Activated naive CD4-positive, alpha-beta T cell treated with anti-CD3 and anti-CD28 coated beads for 36 hours (primary cell): ENCODE measurements at regions not wholly inside any gene's neighbourhood (a gene's known extent, or its start where the extent isn't known, plus 50 kb on each side); places are given as distances from the start of the nearest gene placed in this dataset.
"Not testable (repeated sequence)": the region's sequence is repeated elsewhere in the genome, so short reads cannot be mapped to it uniquely, and the experiment has no call there.

Experiments used
- CTCF ChIA-PET: fragments of 350-600 bp; sonication (Branson Sonifier 250); formaldehyde crosslinking; loops from one replicate; lab custom pipeline; 2021; ENCODE audit warnings: antibody characterized with exemption; lab: Charles Lee
- DNase-seq: peaks from one replicate; pipeline ENCODE4 v3.0.0-alpha.2; 2020
- H3K27ac Mint-ChIP-seq: one replicate; pipeline ENCODE4 v1.8.0; 2021; ENCODE audit warnings: mild to moderate bottlenecking, mixed read lengths
- H3K27me3 Mint-ChIP-seq: one replicate; pipeline ENCODE4 v1.8.0; 2021; ENCODE audit warnings: low read depth, mixed read lengths
- H3K36me3 Mint-ChIP-seq: one replicate; pipeline ENCODE4 v1.8.0; 2021; ENCODE audit warnings: low read depth, mixed read lengths
- H3K4me1 Mint-ChIP-seq: one replicate; pipeline ENCODE4 v1.8.0; 2021; ENCODE audit warnings: low read depth, mixed read lengths
- H3K4me3 Mint-ChIP-seq: one replicate; pipeline ENCODE4 v1.8.0; 2021; ENCODE audit warnings: mild to moderate bottlenecking, moderate library complexity, mixed read lengths
- H3K9me3 Mint-ChIP-seq: one replicate; pipeline ENCODE4 v1.8.0; 2021; ENCODE audit warnings: mixed read lengths
- intact Hi-C: fragments of 100-400 bp; cut with micrococcal nuclease; formaldehyde crosslinking; loops from one replicate; pipeline ENCODE4 v1.15.1; 2023

- no peak overlapping the region for H3K27ac Mint-ChIP-seq
- no peaks in the 10 kb centered on the region for H3K9me3 Mint-ChIP-seq
- H3K4me3 Mint-ChIP-seq = no peak overlapping the region
- no peak for DNase-seq
- H3K27me3 Mint-ChIP-seq = peaks cover 5% of the 10 kb centered on the region
- no peaks in the 10 kb centered on the region for H3K4me1 Mint-ChIP-seq
- CTCF ChIA-PET = no interaction called here
- no peaks in the 10 kb centered on the region for H3K36me3 Mint-ChIP-seq
- intact Hi-C loops = loop anchor here (1.0 kb wide), 1 partner anchor 232 kb away; no protein-coding TSS in a partner anchor
These were observed 218.4 kb downstream of the ADAMTS15 start for GRCh38 chr11:130666781-130667251.

GRCh38 chr11:130668751-130669150, 220.3 kb downstream of the ADAMTS15 start:
- DNase-seq = no peak
- H3K4me3 Mint-ChIP-seq = no peak overlapping the region
- no peaks in the 10 kb centered on the region for H3K4me1 Mint-ChIP-seq
- peaks cover 5% of the 10 kb centered on the region for H3K27me3 Mint-ChIP-seq
- intact Hi-C loops = no loop called here
- no peaks in the 10 kb centered on the region for H3K9me3 Mint-ChIP-seq
- no peaks in the 10 kb centered on the region for H3K36me3 Mint-ChIP-seq
- CTCF ChIA-PET = no interaction called here
- no peak overlapping the region for H3K27ac Mint-ChIP-seq

- intact Hi-C loops = no loop called here
- CTCF ChIA-PET = no interaction called here
- no peaks in the 10 kb centered on the region for H3K9me3 Mint-ChIP-seq
- H3K27ac Mint-ChIP-seq = no peak overlapping the region
- no peak for DNase-seq
- no peak overlapping the region for H3K4me3 Mint-ChIP-seq
- no peaks in the 10 kb centered on the region for H3K4me1 Mint-ChIP-seq
- H3K36me3 Mint-ChIP-seq = no peaks in the 10 kb centered on the region
- H3K27me3 Mint-ChIP-seq = peaks cover 5% of the 10 kb centered on the region
These were observed 221.8 kb downstream of the ADAMTS15 start for GRCh38 chr11:130670200-130670599.

GRCh38 chr11:130671801-130672700, 223.6 kb downstream of the ADAMTS15 start:
- CTCF ChIA-PET = interaction anchor here (0.7 kb wide), 1 partner anchor 237 kb away, joined by 4 read pairs; no protein-coding TSS in a partner anchor
- no peaks in the 10 kb centered on the region for H3K9me3 Mint-ChIP-seq
- no peaks in the 10 kb centered on the region for H3K4me1 Mint-ChIP-seq
- H3K27ac Mint-ChIP-seq = no peak overlapping the region
- intact Hi-C loops = no loop called here
- H3K36me3 Mint-ChIP-seq = no peaks in the 10 kb centered on the region
- no peak overlapping the region for H3K4me3 Mint-ChIP-seq
- DNase-seq = no peak
- H3K27me3 Mint-ChIP-seq = peaks cover 11% of the 10 kb centered on the region

- Mint-ChIP-seq H3K36me3 (no peaks in the 10 kb centered on the region), H3K27me3 (peaks cover 11% of the 10 kb centered on the region), H3K27ac (no peak overlapping the region), H3K4me3 (no peak overlapping the region), H3K9me3 (no peaks in the 10 kb centered on the region), H3K4me1 (no peaks in the 10 kb centered on the region)
- no peak for DNase-seq
- intact Hi-C loops = no loop called here
- CTCF ChIA-PET = no interaction called here
These were observed 224.5 kb downstream of the ADAMTS15 start for GRCh38 chr11:130672911-130673310.

- H3K9me3 Mint-ChIP-seq = peaks cover 6% of the 10 kb centered on the region
- H3K27me3 Mint-ChIP-seq = peaks cover 6% of the 10 kb centered on the region
- no peak for DNase-seq
- CTCF ChIA-PET = interaction anchor here (1.9 kb wide), 1 partner anchor 189 kb away, joined by 6 read pairs; no protein-coding TSS in a partner anchor
- no peaks in the 10 kb centered on the region for H3K36me3 Mint-ChIP-seq
- H3K27ac Mint-ChIP-seq = no peak overlapping the region
- H3K4me3 Mint-ChIP-seq = no peak overlapping the region
- intact Hi-C loops = no loop called here
- H3K4me1 Mint-ChIP-seq = no peaks in the 10 kb centered on the region
These were observed 225.3 kb downstream of the ADAMTS15 start for GRCh38 chr11:130673698-130674097.

GRCh38 chr11:130674686-130675308, 226.4 kb downstream of the ADAMTS15 start:
- no peaks in the 10 kb centered on the region for H3K4me1 Mint-ChIP-seq
- peaks cover 6% of the 10 kb centered on the region for H3K27me3 Mint-ChIP-seq
- no peak overlapping the region for H3K27ac Mint-ChIP-seq
- intact Hi-C loops = no loop called here
- peaks cover 16% of the 10 kb centered on the region for H3K9me3 Mint-ChIP-seq
- H3K36me3 Mint-ChIP-seq = peaks cover 2% of the 10 kb centered on the region
- no peak overlapping the region for H3K4me3 Mint-ChIP-seq
- no peak for DNase-seq
- CTCF ChIA-PET = interaction anchor here (0.6 to 1.9 kb wide), 2 partner anchors 187 to 1386 kb away, joined by 3 to 6 read pairs; no protein-coding TSS in a partner anchor

- intact Hi-C loops = no loop called here
- Mint-ChIP-seq H3K9me3 (peaks cover 17% of the 10 kb centered on the region), H3K27me3 (peaks cover 6% of the 10 kb centered on the region), H3K4me3 (no peak overlapping the region), H3K4me1 (no peaks in the 10 kb centered on the region), H3K36me3 (peaks cover 2% of the 10 kb centered on the region), H3K27ac (no peak overlapping the region)
- CTCF ChIA-PET = interaction anchor here (1.9 kb wide), 1 partner anchor 187 kb away, joined by 6 read pairs; no protein-coding TSS in a partner anchor
- no peak for DNase-seq
These were observed 227.0 kb downstream of the ADAMTS15 start for GRCh38 chr11:130675371-130675821.

- H3K9me3 Mint-ChIP-seq = peaks cover 21% of the 10 kb centered on the region
- H3K36me3 Mint-ChIP-seq = peaks cover 2% of the 10 kb centered on the region
- peaks cover 6% of the 10 kb centered on the region for H3K27me3 Mint-ChIP-seq
- CTCF ChIA-PET = no interaction called here
- no peak overlapping the region for H3K4me3 Mint-ChIP-seq
- intact Hi-C loops = no loop called here
- no peak for DNase-seq
- no peak overlapping the region for H3K27ac Mint-ChIP-seq
- H3K4me1 Mint-ChIP-seq = no peaks in the 10 kb centered on the region
These were observed 227.5 kb downstream of the ADAMTS15 start for GRCh38 chr11:130675917-130676316.

- no peak overlapping the region for H3K4me3 Mint-ChIP-seq
- intact Hi-C loops = no loop called here
- peaks cover 2% of the 10 kb centered on the region for H3K36me3 Mint-ChIP-seq
- CTCF ChIA-PET = no interaction called here
- peaks cover 12% of the 10 kb centered on the region for H3K27me3 Mint-ChIP-seq
- H3K9me3 Mint-ChIP-seq = peaks cover 27% of the 10 kb centered on the region
- DNase-seq = no peak
- H3K4me1 Mint-ChIP-seq = no peaks in the 10 kb centered on the region
- no peak overlapping the region for H3K27ac Mint-ChIP-seq
These were observed 229.2 kb downstream of the ADAMTS15 start for GRCh38 chr11:130677486-130678153.

- H3K36me3 Mint-ChIP-seq = peaks cover 2% of the 10 kb centered on the region
- H3K27ac Mint-ChIP-seq = no peak overlapping the region
- peaks cover 14% of the 10 kb centered on the region for H3K27me3 Mint-ChIP-seq
- H3K4me3 Mint-ChIP-seq = no peak overlapping the region
- CTCF ChIA-PET = no interaction called here
- DNase-seq = no peak
- intact Hi-C loops = no loop called here
- peaks cover 27% of the 10 kb centered on the region for H3K9me3 Mint-ChIP-seq
- H3K4me1 Mint-ChIP-seq = no peaks in the 10 kb centered on the region
These were observed 230.8 kb downstream of the ADAMTS15 start for GRCh38 chr11:130679247-130679646.

GRCh38 chr11:130682471-130682870, 233.8 kb downstream of the SNX19 start:
- H3K27ac Mint-ChIP-seq, H3K36me3 Mint-ChIP-seq, H3K4me3 Mint-ChIP-seq, H3K4me1 Mint-ChIP-seq, DNase-seq, CTCF ChIA-PET, intact Hi-C loops: not testable (repeated sequence)
- peaks cover 28% of the 10 kb centered on the region for H3K9me3 Mint-ChIP-seq
- H3K27me3 Mint-ChIP-seq = peaks cover 13% of the 10 kb centered on the region
